HG02571 (cell line): ENCODE measurements at regions not wholly inside any gene's neighbourhood (a gene's known extent, or its start where the extent isn't known, plus 50 kb on each side); places are given as distances from the start of the nearest gene placed in this dataset.

ENCODE experiments used
- ATAC-seq: cut with Tn5 transposase; IDR thresholded peaks from one replicate; pipeline ENCODE4 v1.9.1; 2021; ENCODE audit warnings: mild to moderate bottlenecking, moderate library complexity; ENCODE audit not compliant: unreplicated experiment

- ATAC-seq = no peak
Observed at GRCh38 chr2:41521211-41521610, 526.6 kb upstream of the PKDCC start.

GRCh38 chr2:41527525-41528323, 520.1 kb upstream of the PKDCC start:
- no peak for ATAC-seq

DNA sequence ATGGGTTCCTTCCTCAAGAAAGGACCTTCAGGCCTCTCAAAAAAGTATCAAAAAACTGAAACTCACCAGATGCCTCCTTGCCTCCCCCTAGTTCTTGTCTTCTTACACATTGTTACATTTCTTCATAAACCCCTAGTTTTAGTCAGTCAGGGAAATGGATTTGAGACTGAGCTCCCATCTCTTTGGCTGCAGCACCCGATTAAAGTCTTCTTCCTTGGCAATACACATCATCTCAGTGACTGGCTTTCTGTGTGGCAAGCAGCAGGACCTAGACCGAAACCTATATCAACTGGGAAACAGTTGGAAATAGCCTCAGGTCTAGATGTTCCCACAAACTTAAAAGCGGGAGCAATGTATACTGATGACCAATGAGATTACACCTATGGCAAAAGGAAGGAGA, 512.2 kb upstream of the PKDCC start:
- no peak for ATAC-seq

DNA sequence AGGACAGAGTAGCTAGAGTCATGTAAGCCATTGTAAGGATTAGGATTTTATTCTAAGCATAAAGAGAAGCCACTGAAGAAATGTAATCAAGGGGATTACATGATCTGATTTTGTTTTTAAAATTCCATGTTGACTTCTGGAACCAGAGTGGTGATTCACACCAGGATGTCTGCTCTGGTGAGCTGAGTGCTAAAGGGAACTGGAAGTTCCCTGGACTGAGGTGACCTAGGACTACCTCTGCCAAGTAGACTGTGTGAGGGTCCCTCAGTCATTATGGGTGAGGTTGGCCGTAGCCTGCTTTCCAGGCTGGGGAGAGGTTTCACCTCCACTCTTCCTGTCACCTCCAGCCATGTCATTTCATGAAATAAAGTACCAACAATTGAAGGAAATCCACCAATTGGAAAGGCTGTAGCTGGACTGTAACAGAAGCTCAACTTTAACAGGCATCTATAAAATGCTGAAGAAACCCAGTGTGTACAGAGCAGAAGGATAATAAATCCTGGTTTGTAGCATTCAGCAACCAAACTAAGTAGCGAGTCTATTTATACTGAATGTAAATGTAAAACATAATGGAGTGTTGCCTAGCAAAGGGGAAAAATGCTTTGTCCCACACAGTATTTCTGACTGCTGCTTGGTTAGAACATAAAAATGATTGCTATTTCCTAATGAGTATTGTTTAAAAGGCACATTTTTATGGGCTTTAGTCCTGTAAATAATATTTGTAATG, 507.4 kb upstream of the PKDCC start:
- no peak for ATAC-seq

DNA sequence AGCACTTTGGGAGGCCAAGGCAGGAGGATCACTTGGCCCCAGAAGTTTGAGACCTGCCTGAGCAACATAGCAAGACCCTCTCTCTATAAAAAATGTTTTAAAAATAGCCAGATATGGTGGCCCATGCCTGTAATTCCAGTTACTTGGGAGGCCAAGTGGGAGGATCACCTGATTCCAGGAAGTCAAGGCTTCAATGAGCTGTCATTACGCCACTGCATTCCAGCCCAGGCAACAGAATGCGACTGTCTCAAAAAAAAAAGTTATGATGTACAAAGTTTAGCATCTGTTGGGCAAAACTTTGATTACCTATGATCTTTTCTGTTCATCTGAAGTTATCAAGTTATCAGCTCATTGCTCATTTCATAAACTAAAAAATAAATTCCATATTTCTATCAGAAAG, 504.1 kb upstream of the PKDCC start:
- ATAC-seq = no peak

GRCh38 chr2:41544709-41545108, 503.1 kb upstream of the PKDCC start:
- no peak for ATAC-seq

DNA sequence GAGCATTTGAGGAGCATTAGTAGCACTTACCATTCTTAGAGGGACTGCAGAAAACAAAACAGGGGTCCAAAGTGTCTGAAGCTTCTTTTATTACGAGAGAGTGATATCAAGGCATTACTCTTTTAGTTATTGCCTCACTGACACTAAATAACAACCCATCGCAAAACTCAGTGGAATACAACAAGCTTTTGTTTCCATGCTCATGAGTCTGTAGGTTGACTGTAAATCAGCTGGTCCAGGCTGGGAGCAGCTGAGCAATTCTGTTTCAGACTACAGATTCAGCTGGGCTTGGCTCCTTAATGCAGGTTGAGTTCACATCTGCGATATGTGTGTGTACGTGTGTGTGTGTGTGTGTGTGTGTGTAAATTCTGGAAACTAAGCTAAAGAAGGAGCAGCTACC, 501.8 kb upstream of the PKDCC start:
- no peak for ATAC-seq

DNA sequence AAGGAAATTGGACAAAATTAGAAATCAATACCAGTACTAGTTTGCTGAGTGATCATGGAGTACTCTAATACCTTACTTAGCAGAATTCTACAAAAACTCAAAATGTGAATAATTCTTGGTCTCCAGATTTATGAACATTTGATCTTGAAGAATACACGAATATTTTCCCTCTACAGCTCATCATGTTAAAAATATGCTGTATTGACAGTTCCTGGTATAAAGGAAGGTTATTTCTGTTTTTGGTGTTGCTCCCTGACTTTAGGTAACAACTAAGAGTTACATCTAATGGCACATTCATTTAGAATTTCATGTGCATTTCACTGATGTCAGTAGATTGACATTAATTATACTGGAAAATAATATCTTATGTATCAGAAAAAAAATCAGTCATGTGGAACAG, 479.2 kb upstream of the PKDCC start:
- ATAC-seq = no peak

DNA sequence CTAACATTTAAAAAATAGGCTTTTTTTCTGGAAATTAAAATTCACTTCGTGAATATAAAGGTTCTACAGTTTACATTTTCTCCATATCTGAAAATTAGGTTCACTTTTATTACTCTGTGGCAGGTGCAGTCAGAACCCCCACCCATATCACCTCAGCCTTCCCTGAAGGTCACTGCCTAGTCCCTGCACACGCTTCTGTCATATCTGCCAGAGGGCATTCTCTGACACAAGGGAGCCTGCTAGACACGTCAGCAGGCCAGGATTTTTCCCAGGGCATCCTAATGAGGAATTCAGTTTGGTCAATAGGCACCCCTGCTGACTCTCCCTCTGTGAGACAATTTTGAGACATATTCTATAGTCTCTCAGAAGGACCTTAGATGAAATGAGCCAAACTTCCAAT, 475.7 kb upstream of the PKDCC start:
- ATAC-seq = no peak

DNA sequence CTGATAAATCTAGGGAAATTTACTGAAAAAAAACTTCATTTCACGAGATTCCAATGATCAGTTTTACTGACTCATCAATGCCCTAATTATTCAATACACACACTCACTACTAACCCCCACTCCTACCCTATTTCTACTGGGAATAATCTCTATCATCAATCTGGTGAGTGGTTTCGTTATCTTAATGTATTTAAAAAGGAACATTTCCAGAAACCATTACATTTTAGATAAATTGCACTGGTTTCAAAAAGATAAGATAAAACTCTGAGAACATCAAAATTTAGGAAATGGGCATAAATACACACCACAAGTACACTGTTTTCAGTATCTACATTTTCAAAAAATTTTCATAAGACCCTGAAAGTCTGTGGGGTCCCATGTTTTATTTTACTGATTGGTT, 471.4 kb upstream of the PKDCC start:
- no peak for ATAC-seq

DNA sequence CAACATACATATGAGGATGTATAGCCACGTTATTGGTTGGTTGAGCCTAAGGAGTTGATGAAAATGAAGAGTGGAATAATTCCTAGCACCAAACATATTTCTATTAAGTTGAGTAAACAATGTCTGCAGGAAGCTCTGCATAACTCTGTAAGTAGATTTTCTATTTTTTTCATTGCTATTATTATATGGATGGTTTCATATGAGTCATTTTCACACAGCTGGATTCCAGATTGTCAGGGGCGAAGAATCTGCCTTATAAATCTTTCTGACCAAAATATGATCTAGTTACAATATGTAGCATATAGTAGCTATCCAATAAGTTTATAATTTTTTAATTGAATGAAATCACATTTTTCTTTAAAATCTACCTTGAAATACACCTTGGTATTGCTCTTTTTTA, 468.0 kb upstream of the PKDCC start:
- ATAC-seq = no peak

DNA sequence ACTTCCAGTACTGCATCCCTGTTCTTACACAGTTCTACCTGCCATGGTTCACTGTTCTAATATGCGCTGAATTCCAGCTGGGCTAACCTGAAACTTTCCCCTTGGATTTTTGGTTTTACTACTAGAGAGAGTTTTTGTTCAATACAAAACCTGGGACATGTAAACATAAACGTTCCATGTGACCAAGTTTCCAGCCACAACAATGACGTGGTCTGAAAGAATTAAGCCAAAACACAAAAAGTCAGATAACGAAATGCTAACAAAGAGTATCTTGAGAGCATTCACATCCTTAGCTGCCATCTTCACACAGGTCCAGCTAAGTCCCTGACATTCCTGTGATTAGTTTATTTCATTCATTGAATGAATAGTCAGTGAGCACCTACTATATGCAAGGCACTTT, 467.0 kb upstream of the PKDCC start:
- ATAC-seq = no peak

GRCh38 chr2:41595240-41595639, 452.6 kb upstream of the PKDCC start:
- no peak for ATAC-seq

- no peak for ATAC-seq
Observed at GRCh38 chr2:41597680-41598079, 450.1 kb upstream of the PKDCC start.

GRCh38 chr2:41598161-41598894, 449.5 kb upstream of the PKDCC start:
- no peak for ATAC-seq

DNA sequence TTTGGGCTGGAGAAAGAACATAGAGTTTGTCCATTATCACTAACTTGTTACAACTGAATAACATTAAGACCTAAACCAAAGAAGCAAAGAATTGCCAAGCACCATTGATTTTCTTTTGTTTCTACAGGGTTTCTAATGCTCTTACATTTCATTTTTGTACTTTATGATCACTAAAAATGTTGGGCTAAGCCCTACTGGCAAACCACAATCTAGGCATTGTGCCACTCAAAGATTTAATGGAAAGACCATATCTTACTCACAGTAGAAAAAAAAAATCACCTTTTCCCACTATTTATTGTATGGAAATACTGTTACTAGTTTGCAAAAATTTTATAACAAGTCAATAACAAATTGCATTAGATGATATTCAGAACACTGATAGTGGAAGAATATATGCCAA, 447.4 kb upstream of the PKDCC start:
- no peak for ATAC-seq

- ATAC-seq = no peak
Observed at GRCh38 chr2:41602341-41602740, 445.5 kb upstream of the PKDCC start.

DNA sequence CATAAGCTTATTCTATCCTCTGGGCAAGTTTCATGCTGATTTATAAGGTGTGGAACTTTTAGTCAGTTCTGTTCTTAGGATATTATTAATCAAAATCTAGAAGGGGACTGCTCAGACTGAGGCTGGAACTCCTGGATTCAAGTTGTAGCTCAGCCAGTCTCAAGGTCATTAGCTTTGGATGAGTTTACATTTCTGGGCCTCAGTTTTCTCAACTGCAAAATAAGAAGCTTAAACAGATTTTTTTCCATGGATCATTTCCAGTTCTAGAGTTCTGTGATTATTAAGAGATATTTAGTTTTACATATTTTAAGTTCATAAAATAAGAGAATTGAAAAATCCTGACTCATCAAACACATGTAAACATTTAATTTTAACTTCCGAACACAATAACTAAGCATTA, 442.5 kb upstream of the PKDCC start:
- no peak for ATAC-seq

DNA sequence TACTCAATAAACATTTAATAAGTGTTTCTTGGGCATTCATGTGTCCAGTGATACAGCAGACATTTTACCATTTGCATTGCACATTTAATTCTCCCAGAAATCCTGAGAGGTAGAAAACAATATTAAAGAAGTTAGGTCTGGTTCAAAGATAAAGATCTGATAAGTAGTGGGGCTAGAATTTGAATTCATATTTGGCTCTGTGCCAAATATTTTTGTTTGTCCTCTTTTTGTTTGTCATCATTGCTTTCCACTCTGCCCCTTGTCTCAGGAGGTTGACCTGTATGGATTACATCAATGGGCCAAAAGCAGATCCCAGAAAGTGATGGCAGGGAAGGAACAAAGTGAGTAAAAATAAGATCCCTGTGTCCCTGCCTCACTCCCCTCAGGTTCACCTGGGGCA, 441.9 kb upstream of the PKDCC start:
- no peak for ATAC-seq

GRCh38 chr2:41610501-41611190, 437.2 kb upstream of the PKDCC start:
- ATAC-seq = no peak

GRCh38 chr2:41618754-41619153, 429.1 kb upstream of the PKDCC start:
- no peak for ATAC-seq
